Smooth muscle cell (in vitro differentiated cells): ENCODE measurements at regions not wholly inside any gene's neighbourhood (a gene's known extent, or its start where the extent isn't known, plus 50 kb on each side); places are given as distances from the start of the nearest gene placed in this dataset.

Experiments used
- DNase-seq: peaks from one replicate; lab custom pipeline; 2025; ENCODE audit not compliant: unreplicated experiment; lab: John Stamatoyannopoulos, UW
- H2AFZ ChIP-seq: fragments of 200-600 bp; sonication (generic); 2 replicates; pipeline ENCODE4 v1.6.0; 2016; ENCODE audit warnings: antibody characterized with exemption, low read depth, mild to moderate bottlenecking
- H3F3A ChIP-seq: fragments of 200-600 bp; sonication (generic); 2 replicates; pipeline ENCODE4 v1.6.0; 2017; ENCODE audit warnings: antibody characterized with exemption, low read depth
- H3K27ac ChIP-seq: fragments of 200-600 bp; sonication (generic); 2 replicates; pipeline ENCODE4 v1.5.1; 2016; ENCODE audit warnings: low read depth, mild to moderate bottlenecking
- H3K27me3 ChIP-seq: fragments of 200-600 bp; sonication (generic); 2 replicates; pipeline ENCODE4 v1.6.1; 2016; ENCODE audit warnings: low read depth, mild to moderate bottlenecking
- H3K36me3 ChIP-seq: fragments of 200-600 bp; sonication (generic); 2 replicates; pipeline ENCODE4 v1.5.1; 2016; ENCODE audit warnings: low read depth
- H3K4me1 ChIP-seq: fragments of 200-600 bp; sonication (generic); 2 replicates; pipeline ENCODE4 v1.5.1; 2016; ENCODE audit warnings: low read depth
- H3K4me2 ChIP-seq: fragments of 200-600 bp; sonication (generic); 2 replicates; pipeline ENCODE4 v1.6.0; 2016; ENCODE audit warnings: mild to moderate bottlenecking
- H3K4me3 ChIP-seq: fragments of 200-600 bp; sonication (generic); 2 replicates; pipeline ENCODE4 v1.5.1; 2016; ENCODE audit warnings: mild to moderate bottlenecking
- H3K79me2 ChIP-seq: fragments of 200-600 bp; sonication (generic); 2 replicates; pipeline ENCODE4 v1.6.0; 2016; ENCODE audit warnings: low read depth, mild to moderate bottlenecking
- H3K9ac ChIP-seq: fragments of 200-600 bp; sonication (generic); 2 replicates; pipeline ENCODE4 v1.6.0; 2016; ENCODE audit warnings: low read depth
- H3K9me3 ChIP-seq: fragments of 200-600 bp; sonication (generic); replicated peaks from 2 replicates; pipeline ENCODE4 v1.5.1; 2016; ENCODE audit warnings: low read depth
- H4K20me1 ChIP-seq: fragments of 200-600 bp; sonication (generic); 2 replicates; pipeline ENCODE4 v1.6.0; 2016; ENCODE audit warnings: low read depth
- WGBS: methylation state at CpG from one replicate; pipeline ENCODE4 v1.1.7; 2016; ENCODE audit warnings: low lambda C conversion rate; 5-methylcytosine and 5-hydroxymethylcytosine counted together
- TF ChIP-seq, protein P1 (sequence below): fragments of 200-600 bp; sonication (generic); IDR thresholded peaks from 2 replicates; pipeline ENCODE4 v1.5.1; 2017; ENCODE audit warnings: borderline replicate concordance, mild to moderate bottlenecking, antibody characterized with exemption; ENCODE audit not compliant: insufficient read depth, poor library complexity, severe bottlenecking

DNA sequence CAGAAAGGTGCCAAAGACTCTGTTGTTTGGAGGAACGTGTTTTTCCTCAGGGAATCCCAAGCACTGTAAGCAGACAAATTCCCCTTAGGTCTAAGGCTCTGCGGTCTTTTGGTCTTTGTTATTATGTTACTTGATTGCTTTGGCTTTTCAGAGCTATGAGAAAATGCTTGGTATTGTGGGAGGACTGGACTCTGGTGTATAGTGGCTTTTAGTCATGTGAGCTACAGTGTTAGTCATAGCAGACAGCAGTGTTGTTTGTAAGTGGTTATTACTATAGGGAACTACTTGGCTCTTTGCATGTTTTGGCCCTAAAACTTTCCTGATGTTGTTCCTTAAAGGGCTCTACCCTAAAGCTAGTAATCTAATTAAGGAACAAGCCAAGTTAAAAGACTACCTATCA lies 956.2 kb upstream of the LRATD1 start:
- no peak overlapping the region for H3K4me3 ChIP-seq
- no peaks in the 10 kb centered on the region for H4K20me1 ChIP-seq
- no peaks in the 10 kb centered on the region for H3K36me3 ChIP-seq
- no peak for DNase-seq
- 37% methylated on average over 2 of the region's 2 CpGs for WGBS
- H3K27ac ChIP-seq = peak overlapping the region; percentile 85
- H3K27me3 ChIP-seq = no peaks in the 10 kb centered on the region
- no peaks in the 10 kb centered on the region for H3F3A ChIP-seq
- H3K79me2 ChIP-seq = no peaks in the 10 kb centered on the region
- H3K4me1 ChIP-seq = no peaks in the 10 kb centered on the region
- TF ChIP-seq, protein P1, sequence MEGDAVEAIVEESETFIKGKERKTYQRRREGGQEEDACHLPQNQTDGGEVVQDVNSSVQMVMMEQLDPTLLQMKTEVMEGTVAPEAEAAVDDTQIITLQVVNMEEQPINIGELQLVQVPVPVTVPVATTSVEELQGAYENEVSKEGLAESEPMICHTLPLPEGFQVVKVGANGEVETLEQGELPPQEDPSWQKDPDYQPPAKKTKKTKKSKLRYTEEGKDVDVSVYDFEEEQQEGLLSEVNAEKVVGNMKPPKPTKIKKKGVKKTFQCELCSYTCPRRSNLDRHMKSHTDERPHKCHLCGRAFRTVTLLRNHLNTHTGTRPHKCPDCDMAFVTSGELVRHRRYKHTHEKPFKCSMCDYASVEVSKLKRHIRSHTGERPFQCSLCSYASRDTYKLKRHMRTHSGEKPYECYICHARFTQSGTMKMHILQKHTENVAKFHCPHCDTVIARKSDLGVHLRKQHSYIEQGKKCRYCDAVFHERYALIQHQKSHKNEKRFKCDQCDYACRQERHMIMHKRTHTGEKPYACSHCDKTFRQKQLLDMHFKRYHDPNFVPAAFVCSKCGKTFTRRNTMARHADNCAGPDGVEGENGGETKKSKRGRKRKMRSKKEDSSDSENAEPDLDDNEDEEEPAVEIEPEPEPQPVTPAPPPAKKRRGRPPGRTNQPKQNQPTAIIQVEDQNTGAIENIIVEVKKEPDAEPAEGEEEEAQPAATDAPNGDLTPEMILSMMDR = no peak
- peak overlapping the region; percentile 48 for H3K9ac ChIP-seq
- H3K9me3 ChIP-seq = no peaks in the 10 kb centered on the region
- no peak overlapping the region for H2AFZ ChIP-seq
- H3K4me2 ChIP-seq = no peak overlapping the region

DNA sequence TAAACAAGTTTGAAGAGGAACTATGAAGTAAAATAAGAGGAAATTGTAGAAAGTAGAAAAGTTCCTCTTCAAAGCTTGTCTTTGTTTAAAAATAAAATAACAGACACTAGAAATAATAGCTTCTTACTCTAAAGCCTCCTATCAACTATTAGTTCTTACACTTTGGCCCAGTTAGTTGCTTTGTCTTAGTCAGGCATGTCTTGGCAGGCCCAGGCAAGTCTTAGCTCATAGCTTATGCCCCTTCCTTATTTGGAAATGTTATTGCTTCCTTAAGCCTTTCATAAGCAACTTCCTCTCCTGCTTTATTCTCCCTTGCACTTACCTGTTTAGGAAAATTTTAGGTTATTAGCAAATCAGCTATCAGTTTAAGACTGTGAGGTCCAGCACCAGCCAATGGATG lies 950.6 kb upstream of the LRATD1 start:
- no peaks in the 10 kb centered on the region for H3K79me2 ChIP-seq
- H3K9ac ChIP-seq = no peak overlapping the region
- no peaks in the 10 kb centered on the region for H3F3A ChIP-seq
- no peak for DNase-seq
- no peak overlapping the region for H3K27ac ChIP-seq
- H4K20me1 ChIP-seq = no peaks in the 10 kb centered on the region
- H3K4me3 ChIP-seq = no peak overlapping the region
- TF ChIP-seq, protein P1 = no peak
- no peaks in the 10 kb centered on the region for H3K4me1 ChIP-seq
- H3K4me2 ChIP-seq = no peak overlapping the region
- no peaks in the 10 kb centered on the region for H3K27me3 ChIP-seq
- no peaks in the 10 kb centered on the region for H3K36me3 ChIP-seq
- H3K9me3 ChIP-seq = no peaks in the 10 kb centered on the region
- no peak overlapping the region for H2AFZ ChIP-seq

DNA sequence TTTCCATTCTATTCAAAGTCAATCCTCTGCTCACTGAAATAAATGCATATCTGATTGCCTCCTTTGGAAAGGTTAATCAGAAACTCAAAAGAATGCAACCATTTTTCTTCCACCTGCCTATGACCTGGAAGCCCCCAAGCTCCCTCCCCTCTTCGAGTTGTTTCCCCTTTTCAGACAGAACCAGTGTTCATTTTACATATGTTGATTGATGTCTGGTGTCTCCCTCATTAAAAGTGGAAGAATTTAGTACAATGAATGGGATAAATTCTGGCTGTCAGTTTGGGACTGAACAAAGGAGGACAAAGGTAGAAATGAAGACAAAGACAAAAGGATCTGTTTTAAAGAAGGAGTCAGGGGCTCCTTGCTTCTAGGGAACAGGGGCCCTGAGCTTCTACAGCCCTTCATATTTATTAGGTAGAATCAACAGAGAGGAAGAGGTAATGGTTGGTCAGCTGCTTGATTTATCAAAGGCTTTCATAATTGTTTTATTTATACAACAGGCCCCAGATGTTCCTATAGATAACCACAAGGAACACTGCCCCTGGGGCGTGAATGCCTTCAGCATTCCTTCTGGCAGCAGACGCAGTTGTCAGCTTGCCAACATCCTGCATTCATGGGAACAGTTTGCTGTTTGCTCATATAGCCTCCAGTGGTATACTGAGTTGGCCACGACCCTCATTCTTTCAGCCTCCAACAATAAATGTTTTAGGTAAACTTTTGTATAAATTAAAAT lies 949.8 kb upstream of the LRATD1 start:
- no peaks in the 10 kb centered on the region for H3F3A ChIP-seq
- H3K9ac ChIP-seq = no peak overlapping the region
- no peaks in the 10 kb centered on the region for H3K36me3 ChIP-seq
- no peaks in the 10 kb centered on the region for H4K20me1 ChIP-seq
- H3K9me3 ChIP-seq = no peaks in the 10 kb centered on the region
- no peak overlapping the region for H3K4me2 ChIP-seq
- TF ChIP-seq, protein P1 = no peak
- H3K27me3 ChIP-seq = no peaks in the 10 kb centered on the region
- no peak overlapping the region for H3K4me3 ChIP-seq
- no peaks in the 10 kb centered on the region for H3K4me1 ChIP-seq
- no peak for DNase-seq
- H3K27ac ChIP-seq = no peak overlapping the region
- H3K79me2 ChIP-seq = no peaks in the 10 kb centered on the region
- 45% methylated on average over 4 of the region's 4 CpGs for WGBS
- H2AFZ ChIP-seq = no peak overlapping the region

DNA sequence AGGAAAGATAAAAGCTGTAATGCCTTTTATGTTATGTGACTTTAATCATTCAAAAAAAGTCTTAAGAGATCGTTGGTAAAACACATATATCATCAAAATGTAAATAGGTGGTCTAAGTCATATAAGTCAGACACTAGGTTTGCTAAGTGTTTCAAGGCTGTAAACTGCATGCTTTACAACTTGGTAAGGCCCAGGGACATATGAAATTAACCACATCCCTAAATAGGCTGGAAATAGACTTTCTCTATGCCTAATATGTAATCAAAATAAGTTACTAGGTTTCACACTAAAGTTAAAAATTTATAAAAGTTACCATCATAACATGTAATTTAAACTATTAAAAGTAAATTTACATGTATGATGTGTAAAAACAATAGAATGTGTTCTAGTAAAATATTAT lies 946.3 kb upstream of the LRATD1 start:
- Histone ChIP-seq H3K36me3 (no peaks in the 10 kb centered on the region), H3K4me1 (no peaks in the 10 kb centered on the region), H3K27me3 (no peaks in the 10 kb centered on the region), H3F3A (no peaks in the 10 kb centered on the region), H2AFZ (no peak overlapping the region), H3K4me3 (no peak overlapping the region), H4K20me1 (no peaks in the 10 kb centered on the region), H3K4me2 (no peak overlapping the region), H3K9me3 (no peaks in the 10 kb centered on the region), H3K9ac (no peak overlapping the region), H3K27ac (no peak overlapping the region), H3K79me2 (no peaks in the 10 kb centered on the region)
- WGBS = 81% methylated on average over 1 of the region's 1 CpG
- TF ChIP-seq, protein P1 = no peak
- no peak for DNase-seq
